Epithelial cell of esophagus (primary cell): ENCODE measurements at regions not wholly inside any gene's neighbourhood (a gene's known extent, or its start where the extent isn't known, plus 50 kb on each side); places are given as distances from the start of the nearest gene placed in this dataset.

Source experiments
- DNase-seq: peaks from one replicate; pipeline ENCODE4 v3.0.0; 2010; ENCODE audit warnings: low read depth
- H3K4me3 ChIP-seq: 2 replicates; pipeline ENCODE4 v1.5.1; 2011; ENCODE audit warnings: mild to moderate bottlenecking, low read length, control low read depth
- CTCF ChIP-seq: IDR thresholded peaks from 2 replicates; pipeline ENCODE4 v1.5.1; 2011; ENCODE audit warnings: low read depth, mild to moderate bottlenecking, low read length, control low read depth, inconsistent platforms; ENCODE audit not compliant: insufficient read depth; ENCODE audit errors: missing control alignments

DNA sequence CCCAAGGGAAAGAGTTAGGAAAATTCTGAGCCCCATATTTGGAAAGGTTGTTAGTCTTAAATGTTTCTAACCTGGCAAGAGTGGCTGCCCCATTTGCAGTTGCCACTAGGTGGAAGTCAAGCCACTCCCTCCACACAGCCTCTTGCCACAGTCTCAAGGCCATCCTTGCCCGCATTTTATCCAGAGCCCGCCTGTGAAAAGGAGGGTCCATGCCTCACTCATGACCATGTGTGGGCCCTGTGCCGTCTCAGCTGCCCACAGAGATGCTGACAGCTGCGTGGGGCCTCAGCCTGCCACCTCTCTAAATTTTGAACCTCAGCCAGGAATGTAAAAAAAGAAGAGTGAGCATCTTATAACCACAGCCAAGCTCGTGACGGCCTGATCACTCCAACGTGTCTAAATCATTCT is 201.5 kb upstream of the FAM241A start:
- peak; percentile 78 for DNase-seq
- no peak overlapping the region for H3K4me3 ChIP-seq
- peak; percentile 91 for TF ChIP-seq CTCF

GRCh38 chr4:111945014-111945413 is 200.2 kb upstream of the FAM241A start:
- no peak for TF ChIP-seq CTCF
- DNase-seq, result peak; percentile 34
- no peak overlapping the region for H3K4me3 ChIP-seq

GRCh38 chr4:111946800-111947199 is 198.5 kb upstream of the FAM241A start:
- H3K4me3 ChIP-seq, result no peak overlapping the region
- DNase-seq, result no peak
- TF ChIP-seq CTCF, result no peak

GRCh38 chr4:111952688-111953087 is 192.6 kb upstream of the FAM241A start:
- TF ChIP-seq CTCF, result no peak
- no peak for DNase-seq
- H3K4me3 ChIP-seq, result no peak overlapping the region

- H3K4me3 ChIP-seq, result no peak overlapping the region
- peak; percentile 41 for DNase-seq
- no peak for TF ChIP-seq CTCF
Observed at GRCh38 chr4:111954550-111954949, 190.7 kb upstream of the FAM241A start.

- no peak overlapping the region for H3K4me3 ChIP-seq
- no peak for TF ChIP-seq CTCF
- DNase-seq, result no peak
Observed at GRCh38 chr4:111955001-111955400, 190.3 kb upstream of the FAM241A start.

DNA sequence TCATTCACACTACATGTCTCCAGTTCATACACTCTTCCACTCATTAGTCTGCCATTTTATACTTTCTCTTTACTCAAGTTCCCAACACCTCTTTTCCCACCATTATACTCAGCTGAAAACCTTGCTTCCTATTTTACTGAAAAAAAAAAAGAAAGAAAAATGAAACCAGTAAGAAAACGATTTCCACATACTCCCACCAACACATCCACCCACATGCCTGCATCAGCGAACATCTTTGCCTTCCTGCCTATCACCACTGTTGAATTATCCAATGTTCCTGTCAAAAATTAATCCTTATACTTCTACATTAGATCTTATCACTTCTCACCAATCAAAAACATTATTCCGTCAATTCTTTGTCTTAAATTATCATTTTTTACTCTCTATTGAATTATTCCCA is 188.1 kb upstream of the FAM241A start:
- H3K4me3 ChIP-seq, result no peak overlapping the region
- no peak for TF ChIP-seq CTCF
- no peak for DNase-seq
